ENCODE measurements at regions not wholly inside any gene's neighbourhood (a gene's known extent, or its start where the extent isn't known, plus 50 kb on each side); places are given as distances from the start of the nearest gene placed in this dataset.
"Not testable (repeated sequence)": the region's sequence is repeated elsewhere in the genome, so short reads cannot be mapped to it uniquely, and the experiment has no call there.

DNA sequence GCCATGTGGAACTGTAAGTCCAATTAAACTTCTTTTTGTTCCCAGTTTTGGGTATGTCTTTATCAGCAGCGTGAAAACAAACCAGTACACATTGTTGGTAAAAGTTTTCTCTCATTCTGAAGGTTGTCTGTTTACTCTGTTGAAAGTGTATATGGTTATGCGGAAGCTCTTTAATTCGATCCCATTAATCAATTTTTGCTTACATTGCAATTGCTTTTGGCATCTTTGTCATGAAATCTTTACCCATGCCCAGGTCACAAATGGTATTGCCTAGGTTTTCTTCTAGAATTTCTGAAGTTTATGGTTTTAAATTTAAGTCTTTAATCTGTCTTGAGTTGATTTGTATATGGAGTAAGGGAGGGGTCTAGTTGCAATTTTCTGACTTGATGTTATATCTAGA, 1901.9 kb downstream of the MAT2B start:
- DNase-seq (ENCODE audit: low spot score): no peak

DNA sequence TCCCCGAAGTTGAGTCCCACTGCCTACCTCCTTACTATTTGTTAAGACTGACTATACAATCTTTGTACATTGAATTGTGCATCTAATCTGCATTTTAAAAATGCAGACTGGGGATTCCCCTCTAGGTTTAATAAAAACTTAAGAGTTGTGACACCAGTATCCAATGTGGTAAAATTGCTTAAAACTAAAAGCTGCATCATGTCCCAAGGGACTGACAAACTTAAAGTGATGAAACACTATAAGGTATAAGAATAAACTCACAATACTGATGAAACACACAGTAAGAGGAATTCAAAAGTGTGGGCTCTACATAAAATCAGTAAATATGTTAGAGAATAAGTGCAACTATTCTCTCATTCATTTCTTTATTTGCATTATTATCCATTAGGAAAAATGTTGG, 1905.1 kb downstream of the MAT2B start:
- DNase-seq (ENCODE audit: low spot score): no peak

DNA sequence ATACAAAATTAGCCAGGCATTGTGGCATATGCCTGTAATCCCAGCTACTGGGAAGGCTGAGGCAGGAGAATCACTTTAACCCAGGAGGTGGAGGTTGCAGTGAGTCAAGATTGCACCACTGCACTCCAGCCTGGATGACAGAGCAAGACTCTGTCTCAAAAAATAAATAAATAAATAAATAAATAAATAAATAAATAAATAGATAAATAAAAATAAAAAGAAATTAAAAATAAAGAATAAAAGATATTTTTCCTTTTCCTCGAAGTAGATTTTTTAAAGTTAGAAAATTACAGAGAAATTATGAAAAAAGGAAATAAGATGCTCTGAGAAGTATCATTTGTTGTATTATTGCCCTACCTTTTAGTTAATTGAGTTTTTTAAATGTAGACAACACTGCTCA, 1906.1 kb downstream of the MAT2B start:
- not testable (repeated sequence) for DNase-seq (ENCODE audit: low spot score)

DNA sequence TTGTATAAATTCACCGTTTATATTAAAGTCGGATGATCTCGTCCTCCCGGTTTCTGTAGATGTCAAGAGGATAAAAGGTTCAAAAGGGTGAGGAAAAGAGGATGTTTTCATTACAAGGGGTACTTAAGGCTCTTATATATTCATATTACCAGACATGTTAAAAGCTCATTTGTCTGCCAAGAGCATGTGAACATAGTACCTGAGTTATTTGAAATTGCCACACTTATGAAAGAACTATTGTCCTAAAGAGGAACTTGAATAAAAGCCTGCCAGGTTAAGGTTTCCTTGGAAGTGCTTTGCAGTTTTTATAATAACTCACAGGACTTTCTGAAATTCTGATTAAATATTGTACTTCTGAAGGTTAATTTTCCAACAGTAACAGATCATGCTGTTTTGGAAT, 1915.1 kb downstream of the MAT2B start:
- no peak for DNase-seq (ENCODE audit: low spot score)

DNA sequence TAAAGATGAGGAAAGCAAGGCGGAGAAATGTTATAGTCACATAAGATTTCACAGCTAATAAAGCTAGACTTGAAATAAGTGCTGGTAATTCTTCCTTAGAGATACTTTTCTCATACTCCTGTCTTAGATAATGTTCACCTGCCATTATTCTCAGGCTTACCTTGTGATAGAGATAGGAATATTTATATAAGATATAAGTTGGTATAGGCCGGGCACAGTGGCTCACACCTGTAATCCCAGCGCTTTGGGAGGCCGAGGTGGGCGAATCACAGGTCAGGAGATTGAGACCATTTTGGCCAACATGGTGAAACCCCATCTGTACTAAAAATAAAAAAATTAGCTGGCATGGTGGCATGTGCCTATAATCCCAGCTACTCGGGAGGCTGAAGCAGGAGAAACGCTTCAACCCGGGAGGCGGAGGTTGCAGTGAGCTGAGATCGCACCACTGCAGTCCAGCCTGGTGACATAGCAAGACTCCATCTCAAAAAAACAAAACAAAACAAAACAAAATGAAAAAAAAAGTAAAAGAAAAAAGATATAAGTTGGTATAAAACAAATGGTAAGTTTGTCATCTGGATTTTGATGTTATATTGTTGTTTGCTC, 1918.4 kb downstream of the MAT2B start:
- DNase-seq (ENCODE audit: low spot score): no peak

DNA sequence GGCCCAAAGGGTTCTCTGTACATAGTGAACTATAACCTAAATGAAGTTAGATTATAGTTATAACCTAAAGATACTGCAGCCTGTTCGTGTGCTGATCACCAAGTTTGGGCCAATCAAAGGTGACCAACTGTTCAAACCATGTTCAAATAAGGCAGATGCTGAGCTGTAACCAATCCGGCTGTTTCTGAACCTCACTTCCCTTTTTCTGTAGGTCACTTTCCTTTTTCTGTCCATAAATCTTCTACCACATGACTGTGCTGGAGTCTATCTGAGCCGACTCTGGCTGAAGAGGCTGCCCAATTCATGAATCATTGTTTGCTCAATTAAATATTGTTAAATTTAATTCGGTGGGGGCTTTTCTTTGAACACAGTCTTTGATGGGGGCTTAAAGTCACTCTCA, 1920.2 kb downstream of the MAT2B start:
- no peak for DNase-seq (ENCODE audit: low spot score)

DNA sequence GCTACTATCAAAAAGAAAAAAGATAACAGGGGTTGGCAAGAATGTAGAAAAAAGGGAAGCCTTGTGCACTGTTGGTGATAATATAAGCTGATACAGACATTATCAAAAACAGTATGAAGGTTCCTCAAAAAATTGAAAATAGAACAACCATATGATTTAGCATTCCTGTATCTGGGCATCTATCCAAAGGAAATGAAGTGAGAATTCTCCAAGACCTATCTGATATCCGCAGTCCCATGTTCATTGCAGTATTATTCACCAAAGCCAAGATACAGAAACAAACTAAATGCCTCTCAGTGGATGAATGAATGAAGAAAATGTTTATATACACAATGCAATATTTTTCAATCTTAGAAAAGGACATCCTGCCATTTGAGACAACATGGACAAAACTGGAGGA, 1943.3 kb downstream of the MAT2B start:
- no peak for DNase-seq (ENCODE audit: low spot score)

DNA sequence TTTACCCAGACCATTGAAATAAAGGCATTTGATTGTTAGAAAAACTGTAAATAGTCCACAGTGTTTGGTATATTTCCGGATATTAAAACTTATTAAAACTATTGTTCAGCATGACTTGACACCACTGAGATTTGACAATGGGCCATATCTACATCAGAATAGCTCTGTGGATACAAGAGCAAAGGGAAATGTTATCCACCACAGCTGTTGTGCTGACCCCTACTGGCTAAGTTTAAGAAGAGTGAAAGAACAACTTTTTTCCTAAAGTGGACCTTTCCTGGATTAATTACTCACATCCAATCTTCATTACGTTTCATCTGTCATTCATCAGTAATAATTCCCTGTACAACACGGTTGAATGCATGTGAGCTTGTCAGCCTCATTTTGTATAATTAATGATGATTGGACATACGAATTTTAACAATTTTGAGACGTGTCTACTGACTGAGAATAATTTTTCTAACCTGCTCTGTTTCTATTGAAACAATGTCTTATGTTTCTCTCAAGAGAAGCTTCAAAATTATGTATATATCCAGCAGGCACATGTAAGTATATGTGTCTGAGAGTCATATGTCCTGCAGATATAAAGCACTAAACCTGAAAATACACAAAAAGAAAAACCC, 1952.6 kb downstream of the MAT2B start:
- peak; percentile 52 for DNase-seq (ENCODE audit: low spot score)

DNA sequence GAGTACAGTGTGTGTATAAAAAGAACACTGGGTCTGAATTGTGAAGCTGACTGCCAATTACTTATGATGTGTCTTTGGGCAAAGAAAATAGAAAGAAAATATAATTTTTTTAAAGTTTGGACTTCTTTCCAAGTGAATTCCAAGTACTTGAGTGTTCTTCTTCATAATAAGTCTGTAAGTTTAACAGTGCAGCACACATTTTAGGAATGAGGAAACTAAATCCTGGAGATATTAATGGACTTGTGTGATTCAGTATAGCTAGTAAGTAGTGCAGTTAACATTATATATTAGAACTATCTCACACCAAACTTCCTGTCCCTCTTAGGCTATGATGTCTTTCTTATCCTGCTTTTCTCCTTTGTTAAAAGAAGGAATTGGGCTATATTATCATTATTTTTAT, 1953.8 kb downstream of the MAT2B start:
- no peak for DNase-seq (ENCODE audit: low spot score)

DNA sequence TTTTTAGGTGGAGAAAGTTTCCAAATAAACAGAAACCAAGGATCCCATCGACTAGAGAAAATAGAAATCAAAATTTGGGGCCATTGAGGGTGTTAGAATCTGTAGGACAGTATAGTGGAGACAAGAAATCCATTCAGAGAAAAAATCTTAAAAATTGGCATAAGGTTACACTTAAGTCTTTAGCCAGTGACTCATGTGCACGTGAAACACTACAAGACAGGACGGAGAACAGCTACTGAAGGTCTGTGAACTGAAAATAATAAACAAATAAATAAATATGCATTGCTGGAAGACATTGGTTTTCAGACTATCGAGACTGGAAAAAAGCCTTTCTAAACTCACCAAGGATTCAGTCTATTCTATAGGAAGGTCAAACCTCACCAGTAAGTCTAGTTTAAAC, 1955.5 kb downstream of the MAT2B start:
- DNase-seq (ENCODE audit: low spot score): no peak

DNA sequence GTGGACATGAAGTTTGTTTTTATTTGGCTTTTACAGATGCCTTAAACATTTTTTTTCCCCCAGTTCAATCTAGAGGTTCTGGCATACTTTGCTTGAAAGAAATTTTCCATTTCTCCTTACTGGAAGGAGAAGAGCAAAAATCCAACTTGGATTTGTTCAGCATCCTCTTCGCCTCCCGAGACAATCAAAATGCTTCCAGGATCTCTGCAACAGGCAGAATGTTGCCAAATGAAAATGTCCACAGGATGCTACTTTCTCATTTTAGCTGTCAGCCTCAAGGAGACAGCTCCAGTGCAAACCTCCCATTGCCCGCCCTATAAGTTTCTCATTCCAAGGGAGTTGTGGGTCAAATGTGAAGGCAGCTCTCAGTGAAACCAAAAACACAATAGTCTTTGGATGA, 1972.1 kb downstream of the MAT2B start:
- DNase-seq (ENCODE audit: low spot score): no peak

DNA sequence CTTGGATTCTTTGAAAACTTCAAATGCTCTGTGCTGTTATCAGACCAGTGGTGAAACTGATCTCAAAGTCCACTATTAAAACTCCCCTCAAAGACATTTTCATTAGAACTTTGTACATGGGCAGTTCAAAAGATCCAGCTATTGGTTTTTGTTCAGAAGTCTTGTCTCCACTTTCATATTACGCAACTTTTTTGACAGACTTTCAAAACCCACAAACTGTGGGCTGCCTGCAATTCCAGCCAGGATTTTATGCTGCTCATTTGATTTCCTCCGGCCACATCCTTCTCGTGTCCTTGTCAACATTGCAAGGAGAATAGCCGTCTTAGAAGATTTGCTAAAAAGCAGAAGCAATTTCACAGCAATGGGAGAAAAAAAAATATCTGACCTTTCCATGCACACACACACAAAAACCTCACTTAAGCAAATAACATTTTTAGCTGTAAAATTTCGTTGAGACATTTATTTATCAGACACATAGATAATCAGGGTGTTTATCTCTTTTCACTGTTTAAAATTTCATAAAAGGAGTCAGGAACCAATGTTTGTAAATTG, 1990.5 kb downstream of the MAT2B start:
- no peak for DNase-seq (ENCODE audit: low spot score)

DNA sequence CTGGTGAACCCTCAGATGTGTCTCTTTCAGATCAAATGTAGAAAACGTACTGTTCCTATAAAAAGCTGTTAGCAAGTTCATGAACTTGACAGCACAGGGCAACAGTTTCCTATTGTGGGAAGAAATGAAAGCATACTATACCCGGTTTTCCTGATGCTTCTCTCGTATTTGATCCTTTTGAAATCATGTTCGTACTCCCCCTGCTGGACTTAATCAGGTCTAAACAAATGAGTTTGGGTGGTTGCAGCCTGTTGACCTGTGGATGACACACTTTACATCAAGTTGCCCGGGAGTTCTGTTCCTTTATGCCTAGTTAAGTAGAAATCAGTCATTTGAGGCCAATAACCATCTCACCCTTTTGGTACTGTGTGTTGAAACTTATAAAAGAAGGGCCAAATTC, 1992.3 kb downstream of the MAT2B start:
- DNase-seq (ENCODE audit: low spot score): peak; percentile 68

DNA sequence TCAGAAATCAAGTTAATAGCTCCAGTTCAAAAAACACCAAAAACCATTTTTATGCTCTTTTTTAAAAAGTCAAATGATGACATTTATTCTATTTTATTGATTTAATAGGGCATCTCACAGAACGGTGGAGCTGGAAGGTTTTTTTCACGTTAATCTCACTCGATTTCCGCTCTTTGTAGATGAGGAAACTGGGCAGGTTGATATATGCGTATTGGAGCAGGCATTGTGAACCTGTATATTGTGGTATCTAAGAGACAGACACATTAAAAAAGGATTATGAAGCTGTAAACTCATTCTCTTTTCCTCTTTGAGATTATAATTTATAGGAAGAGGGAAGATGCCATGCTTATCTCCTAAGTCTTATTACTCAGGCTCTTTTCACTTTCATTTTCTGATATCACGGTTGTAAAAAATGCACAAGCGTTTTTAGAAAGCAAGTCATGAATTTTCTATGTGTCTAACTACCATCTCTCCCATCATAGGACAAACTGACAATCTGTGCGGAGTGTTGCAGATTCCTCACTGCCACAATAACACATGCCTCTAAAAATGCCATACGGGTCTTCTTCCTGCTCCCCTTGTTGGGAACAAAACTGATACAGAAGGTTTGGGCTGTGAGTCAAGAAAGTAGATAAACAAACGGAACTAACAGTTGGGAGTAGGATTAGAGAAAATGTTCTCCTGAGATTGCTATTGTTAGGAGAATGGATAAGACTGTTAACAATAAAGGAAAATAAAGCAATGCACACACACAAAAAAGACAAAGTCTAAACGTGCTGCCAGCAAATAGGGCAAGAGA, 1997.7 kb downstream of the MAT2B start:
- no peak for DNase-seq (ENCODE audit: low spot score)

DNA sequence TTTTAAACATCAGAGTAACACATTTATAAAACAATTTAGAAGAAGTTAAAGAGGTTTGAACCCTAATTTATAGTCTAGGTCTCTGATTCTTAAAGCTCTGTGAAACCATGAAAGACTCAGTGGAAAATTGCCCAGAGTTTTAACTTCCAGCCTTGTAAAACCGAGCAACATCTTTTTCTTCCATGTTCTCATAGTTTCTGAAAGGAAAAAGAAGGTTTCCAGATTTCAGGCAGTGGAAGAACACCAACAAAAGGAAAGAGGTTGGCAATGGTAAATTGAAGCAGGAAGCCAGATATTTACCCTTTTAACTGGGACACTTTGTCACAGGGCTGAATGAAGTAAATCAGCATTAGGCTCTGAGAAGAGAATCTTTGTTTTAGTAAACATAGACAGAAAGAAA, 1999.3 kb downstream of the MAT2B start:
- DNase-seq (ENCODE audit: low spot score): no peak

DNA sequence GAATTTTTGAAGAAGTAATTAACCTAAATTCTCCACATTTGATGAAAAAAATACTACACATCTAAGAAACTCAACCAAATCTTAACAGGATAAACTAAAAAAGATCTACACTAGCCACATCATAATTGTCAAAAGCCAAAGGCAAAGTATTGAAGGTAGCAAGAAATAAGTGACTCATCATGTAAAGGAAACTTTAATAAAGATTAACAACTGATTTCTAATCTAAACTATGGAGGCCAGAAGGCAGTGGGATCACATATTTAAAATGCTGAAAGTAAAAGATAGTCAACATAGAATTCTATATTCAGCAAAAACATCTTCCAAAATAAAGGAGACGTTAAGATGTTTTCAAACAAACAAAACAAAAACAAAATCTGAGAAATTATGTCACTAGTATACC, 2002.9 kb downstream of the MAT2B start:
- no peak for DNase-seq (ENCODE audit: low spot score)

DNA sequence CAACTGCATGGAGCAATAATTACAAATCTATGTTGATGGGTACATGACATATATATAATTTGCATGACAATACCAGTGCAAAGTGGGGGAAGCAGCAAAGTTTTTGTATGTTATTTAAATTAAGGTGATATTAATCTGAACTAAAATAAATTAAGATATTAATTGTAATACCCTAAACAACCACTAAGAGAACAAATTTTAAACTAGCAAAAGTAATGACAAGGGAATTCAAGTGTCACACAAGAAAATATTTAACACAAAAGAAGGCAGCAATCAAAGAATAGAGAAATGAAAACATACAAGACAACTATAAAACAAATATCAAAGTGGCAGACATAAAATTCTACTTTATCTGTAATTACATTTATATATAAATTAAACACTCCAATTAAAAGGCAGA, 2003.4 kb downstream of the MAT2B start:
- DNase-seq (ENCODE audit: low spot score): no peak

DNA sequence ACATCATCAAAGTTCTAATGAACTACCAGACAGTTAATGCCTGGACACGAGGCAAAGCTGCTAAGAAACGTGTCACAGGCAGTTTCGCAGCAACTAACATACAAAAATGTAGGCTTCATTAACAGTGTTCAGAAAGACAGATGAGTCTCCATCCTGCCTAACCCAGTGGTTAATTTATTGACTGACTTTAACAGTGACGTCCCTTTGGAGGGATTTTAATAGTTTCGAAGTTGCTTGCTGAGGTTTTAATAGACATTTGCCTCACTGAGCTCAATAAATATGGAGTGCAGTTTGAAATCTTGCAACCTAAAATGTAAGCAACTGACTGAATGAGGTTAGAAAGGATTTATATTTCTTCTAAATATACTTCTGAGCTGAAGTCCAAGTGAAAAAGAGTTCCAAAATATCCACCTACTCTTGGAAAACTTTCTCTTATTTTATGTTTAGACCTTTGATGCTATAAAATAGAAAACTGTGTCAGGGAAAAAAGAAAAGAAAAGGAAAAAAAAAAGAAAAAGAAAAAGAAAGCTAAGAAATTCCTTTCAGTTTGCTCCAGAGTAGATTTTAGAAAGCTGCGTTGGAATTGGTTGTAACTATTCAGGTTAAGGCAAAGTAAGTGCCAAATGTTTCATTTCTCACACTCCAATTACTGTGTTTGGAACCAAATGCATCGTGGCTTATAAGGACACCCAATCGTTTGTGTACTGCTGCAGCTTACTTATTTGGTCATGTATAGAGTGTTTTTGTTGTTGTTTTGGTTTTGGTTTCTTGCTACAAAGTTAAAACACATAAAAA, 2016.6 kb downstream of the MAT2B start:
- DNase-seq (ENCODE audit: low spot score): no peak

DNA sequence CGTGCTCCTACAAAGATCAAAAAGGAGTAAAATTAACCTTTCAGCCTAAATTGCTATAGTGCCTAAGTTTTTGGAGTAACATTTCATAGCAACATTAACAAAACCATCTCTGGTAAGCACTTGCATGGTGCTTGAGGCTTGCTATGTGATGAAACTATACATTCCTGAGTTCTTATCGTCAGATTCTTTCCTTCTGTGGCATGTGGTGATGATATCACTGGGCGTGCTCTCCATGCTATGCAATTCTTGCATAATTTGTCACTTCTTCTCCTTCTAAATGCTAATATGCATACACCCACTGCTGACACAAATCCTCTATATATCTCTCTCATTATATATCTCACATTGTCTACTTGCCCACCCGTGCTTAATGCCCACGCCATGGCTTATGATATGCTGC, 2019.9 kb downstream of the MAT2B start:
- peak; percentile 24 for DNase-seq (ENCODE audit: low spot score)

DNA sequence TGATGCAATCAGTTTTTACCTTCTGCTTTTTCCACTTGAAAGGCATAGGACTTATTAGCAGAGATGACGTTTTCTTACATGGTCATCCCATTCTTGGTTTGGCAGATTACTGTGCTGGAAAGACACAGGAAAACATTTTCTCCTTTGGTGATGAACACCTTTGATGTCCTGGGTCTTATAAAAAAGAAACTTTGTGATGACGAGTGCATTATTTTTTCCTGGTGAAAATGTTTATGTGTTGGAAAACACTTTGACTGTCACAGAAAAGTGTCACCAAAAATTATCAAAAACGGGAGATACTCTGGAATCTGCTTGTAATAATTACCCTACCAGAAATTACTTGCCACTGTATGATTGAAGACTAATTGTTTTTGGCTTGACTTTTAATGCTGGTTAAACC, 2020.9 kb downstream of the MAT2B start:
- DNase-seq (ENCODE audit: low spot score): no peak

DNA sequence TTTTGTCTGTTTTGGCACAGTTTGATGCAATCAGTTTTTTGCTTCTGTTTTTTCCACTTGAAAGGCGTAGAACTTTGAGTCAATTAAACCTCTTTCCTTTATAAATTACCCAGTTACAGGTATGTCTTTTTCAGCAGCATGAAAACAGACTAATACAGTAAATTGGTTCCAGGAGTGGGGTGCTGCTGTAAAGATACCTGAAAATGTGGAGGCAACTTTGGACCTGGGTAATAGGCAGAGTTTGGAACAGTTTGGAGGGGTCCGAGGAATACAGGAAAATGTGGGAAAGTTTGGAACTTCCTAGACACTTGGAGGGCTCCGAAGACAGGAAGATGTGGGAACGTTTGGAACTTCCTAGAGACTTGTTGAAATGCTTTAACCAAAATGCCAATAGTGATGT, 2022.2 kb downstream of the MAT2B start:
- no peak for DNase-seq (ENCODE audit: low spot score)

DNA sequence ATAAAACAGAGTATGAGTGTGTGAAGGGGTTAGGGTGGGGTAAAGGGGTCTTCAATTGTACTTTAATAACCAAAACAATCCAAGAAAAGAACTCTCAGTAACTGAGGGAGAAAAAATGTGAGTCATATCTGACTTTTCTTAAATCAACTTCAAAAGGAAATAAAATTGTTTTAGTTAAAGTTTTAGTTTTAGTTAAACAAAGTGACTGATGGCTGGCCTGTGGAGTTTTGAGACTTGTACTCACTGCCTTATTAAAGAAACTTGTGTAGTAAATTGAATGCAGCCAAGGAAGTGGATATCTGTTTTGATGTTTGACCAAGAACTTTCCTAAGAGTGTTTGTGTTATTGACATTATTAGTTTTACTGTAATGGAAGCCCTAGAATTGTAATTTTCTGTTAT, 2032.6 kb downstream of the MAT2B start:
- no peak for DNase-seq (ENCODE audit: low spot score)

Measured in RKO (cell line).